HCT116 (cell line): ENCODE measurements at regions not wholly inside any gene's neighbourhood (a gene's known extent, or its start where the extent isn't known, plus 50 kb on each side); places are given as distances from the start of the nearest gene placed in this dataset.

Experiments
- CTCF ChIP-seq, 3 experiments: fragments of 200-600 bp in 1 of 3; sonication (generic) in 1 of 3; IDR thresholded peaks in 2 of 3; conservative IDR thresholded peaks in 1 of 3; 2 replicates each; pipeline ENCODE4 v1.5.1; 2012 to 2017; ENCODE audit warnings: low read depth in 2 of 3, low read length in 2 of 3, antibody characterized with exemption in 1 of 3, borderline replicate concordance in 1 of 3, control low read depth in 1 of 3, mild to moderate bottlenecking in 1 of 3, mixed read lengths in 1 of 3, mixed run types in 1 of 3, moderate library complexity in 1 of 3; ENCODE audit not compliant: insufficient read depth in 1 of 3
- JUND ChIP-seq: IDR thresholded peaks from 2 replicates; pipeline ENCODE4 v1.6.1; 2012
- POLR2A ChIP-seq: IDR thresholded peaks from 2 replicates; pipeline ENCODE4 v1.7.0; 2011; ENCODE audit warnings: borderline replicate concordance; ENCODE audit not compliant: insufficient read depth, insufficient read length; ENCODE audit errors: extremely low read depth
- REST ChIP-seq: IDR thresholded peaks from 2 replicates; pipeline ENCODE4 v1.6.1; 2012; ENCODE audit warnings: low read depth
- YY1 ChIP-seq: IDR thresholded peaks from 2 replicates; pipeline ENCODE4 v1.6.1; 2011; ENCODE audit warnings: low read length, low read depth, moderate library complexity, mild to moderate bottlenecking; ENCODE audit not compliant: insufficient replicate concordance; ENCODE audit errors: extremely low read depth

DNA sequence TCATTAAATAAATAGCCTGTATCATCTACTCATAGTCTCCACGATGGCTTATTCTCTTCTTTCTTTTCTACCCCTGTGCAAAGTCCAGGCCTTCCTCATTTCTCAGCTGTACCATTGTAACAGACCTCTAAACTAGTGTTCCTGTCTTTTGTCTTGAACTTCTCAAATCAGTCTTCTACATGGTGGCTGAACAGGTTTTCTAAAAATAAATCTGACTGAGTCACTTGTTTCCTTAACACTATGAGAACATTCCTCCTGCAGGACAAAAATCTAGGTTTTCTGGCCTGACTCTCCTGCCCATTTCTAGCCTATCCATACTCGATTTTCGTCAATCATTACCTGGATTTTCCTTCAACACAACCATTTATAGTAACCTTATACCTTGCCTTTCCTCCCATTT lies 1080.8 kb upstream of the TENM4 start:
- TF ChIP-seq POLR2A = no peak
- no peak for TF ChIP-seq CTCF (IDR thresholded peaks at IDR 0.05 in 2 of 3, conservative IDR thresholded peaks at IDR 0.05 in 1 of 3; ENCODE audit: borderline replicate concordance in 1 of 3, insufficient read depth in 1 of 3, low read depth in 2 of 3, low read length in 2 of 3)
- no peak for TF ChIP-seq JUND
- TF ChIP-seq REST = no peak
- TF ChIP-seq YY1 = no peak
